ENCODE measurements at regions not wholly inside any gene's neighbourhood (a gene's known extent, or its start where the extent isn't known, plus 50 kb on each side); places are given as distances from the start of the nearest gene placed in this dataset.

DNA sequence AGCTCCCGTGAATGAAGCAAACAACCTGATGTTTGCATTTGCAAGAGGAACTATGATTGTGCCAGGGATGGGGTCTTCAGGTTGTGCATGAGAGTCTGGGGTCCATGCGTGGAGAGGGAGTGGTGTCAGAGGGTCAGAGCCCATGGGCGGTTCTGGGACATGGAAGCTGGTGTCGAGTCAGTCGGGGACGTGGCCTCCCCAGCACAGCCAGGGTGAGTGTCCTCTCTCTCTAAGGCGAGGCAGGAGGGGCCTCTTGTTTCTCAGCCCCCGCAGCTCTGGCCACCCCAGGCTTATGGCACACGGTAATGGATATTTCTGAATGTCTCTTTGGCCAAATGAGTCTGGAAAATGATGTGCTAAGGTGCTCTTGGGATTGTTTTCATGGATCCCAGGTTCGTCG, 118.6 kb downstream of the RTP5 start (continued):
- TF ChIP-seq, protein P1, sequence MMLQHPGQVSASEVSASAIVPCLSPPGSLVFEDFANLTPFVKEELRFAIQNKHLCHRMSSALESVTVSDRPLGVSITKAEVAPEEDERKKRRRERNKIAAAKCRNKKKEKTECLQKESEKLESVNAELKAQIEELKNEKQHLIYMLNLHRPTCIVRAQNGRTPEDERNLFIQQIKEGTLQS (IDR thresholded peaks at IDR 0.05; ENCODE audit: borderline replicate concordance, extremely low read depth, low read depth, low read length), result no peak
- TF ChIP-seq BACH1 (IDR thresholded peaks at IDR 0.05; ENCODE audit: borderline replicate concordance), result no peak
- TF ChIP-seq CHD4 (IDR thresholded peaks at IDR 0.05), result no peak
- TF ChIP-seq POLR2AphosphoS5 (IDR thresholded peaks at IDR 0.05; ENCODE audit: low read length), result no peak
- no peak for TF ChIP-seq TARDBP (IDR thresholded peaks at IDR 0.05; ENCODE audit: borderline replicate concordance)

DNA sequence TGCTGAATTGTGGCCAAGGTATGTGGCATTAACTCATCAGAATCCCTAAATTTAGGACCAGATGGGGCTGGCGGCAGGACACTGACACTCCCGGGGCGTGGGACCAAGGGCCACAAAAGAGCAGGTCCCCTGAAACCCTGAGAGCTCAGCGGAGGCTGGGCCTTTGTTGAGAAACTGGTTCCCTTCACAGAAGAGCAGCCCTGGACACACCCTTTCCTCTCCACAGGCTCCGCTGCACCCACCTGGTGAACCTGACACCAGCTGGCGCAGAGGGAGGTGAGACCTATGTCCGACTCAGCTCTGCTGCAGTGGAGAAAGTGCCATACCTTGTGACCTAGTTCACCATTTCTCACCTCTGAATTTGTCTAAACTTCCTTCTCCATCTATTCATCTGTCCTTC, 119.5 kb downstream of the RTP5 start:
- 17% methylated on average over 7 of the region's 7 CpGs for WGBS (ENCODE audit: insufficient coverage, insufficient replicate concordance, low lambda C conversion rate, missing lambda C conversion rate)
- H3K4me2 ChIP-seq (ENCODE audit: control insufficient read depth, insufficient read depth), result no peak overlapping the region
- no peaks in the 10 kb centered on the region for H3K27me3 ChIP-seq (replicated peaks in 1 of 2; ENCODE audit: control insufficient read depth in 2 of 2, insufficient read depth in 2 of 2, low read length in 1 of 2)
- no peak for ATAC-seq
- no peak overlapping the region for H3K4me3 ChIP-seq
- H3K27ac ChIP-seq (ENCODE audit: control insufficient read depth, insufficient read depth), result no peak overlapping the region
- H3K9ac ChIP-seq (ENCODE audit: control insufficient read depth, insufficient read depth, low read length), result no peak overlapping the region
- in situ Hi-C loops (cut with MboI), result no loop called here
- POLR2A ChIA-PET, result no interaction called here
- TF ChIP-seq, protein P2, sequence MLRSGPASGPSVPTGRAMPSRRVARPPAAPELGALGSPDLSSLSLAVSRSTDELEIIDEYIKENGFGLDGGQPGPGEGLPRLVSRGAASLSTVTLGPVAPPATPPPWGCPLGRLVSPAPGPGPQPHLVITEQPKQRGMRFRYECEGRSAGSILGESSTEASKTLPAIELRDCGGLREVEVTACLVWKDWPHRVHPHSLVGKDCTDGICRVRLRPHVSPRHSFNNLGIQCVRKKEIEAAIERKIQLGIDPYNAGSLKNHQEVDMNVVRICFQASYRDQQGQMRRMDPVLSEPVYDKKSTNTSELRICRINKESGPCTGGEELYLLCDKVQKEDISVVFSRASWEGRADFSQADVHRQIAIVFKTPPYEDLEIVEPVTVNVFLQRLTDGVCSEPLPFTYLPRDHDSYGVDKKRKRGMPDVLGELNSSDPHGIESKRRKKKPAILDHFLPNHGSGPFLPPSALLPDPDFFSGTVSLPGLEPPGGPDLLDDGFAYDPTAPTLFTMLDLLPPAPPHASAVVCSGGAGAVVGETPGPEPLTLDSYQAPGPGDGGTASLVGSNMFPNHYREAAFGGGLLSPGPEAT (IDR thresholded peaks at IDR 0.05; ENCODE audit: low read depth), result no peak
- TF ChIP-seq CBX3 (IDR thresholded peaks at IDR 0.05; ENCODE audit: borderline replicate concordance, low read depth), result no peak
- TF ChIP-seq BACH1 (IDR thresholded peaks at IDR 0.05; ENCODE audit: borderline replicate concordance), result no peak
- TF ChIP-seq KAT2A (conservative IDR thresholded peaks at IDR 0.05; ENCODE audit: control insufficient read depth, low read depth, low read length), result no peak
- peak; percentile 59; the same call in 1 of the 2 replicates for TF ChIP-seq TCF3 (IDR thresholded peaks at IDR 0.05; ENCODE audit: borderline replicate concordance, insufficient read depth, low read depth, low read length)
- intact Hi-C loops (cut with micrococcal nuclease; ENCODE audit: unreplicated experiment), result no loop called here
- FAIRE-seq, result no peak
- H3K36me3 ChIP-seq (ENCODE audit: control insufficient read depth in 2 of 2, insufficient read depth in 2 of 2, low read length in 1 of 2), result no peaks in the 10 kb centered on the region
- no peaks in the 10 kb centered on the region; the same call in 2 of the 3 replicates for H3K9me3 ChIP-seq (replicated peaks; ENCODE audit: control insufficient read depth, insufficient read depth, low read length)
- no peaks in the 10 kb centered on the region for H3K4me1 ChIP-seq (ENCODE audit: control insufficient read depth, insufficient read depth, low read length)
- CTCF ChIA-PET, result interaction anchor here (1.3 kb wide), 1 partner anchor 38 kb away, joined by 5 read pairs; no protein-coding TSS in a partner anchor
- SMC1A ChIA-PET (ENCODE audit: uncharacterized antibody, unreplicated experiment), result interaction anchor here (0.9 kb wide), 1 partner anchor 11 kb away, joined by 3 read pairs; no protein-coding TSS in a partner anchor
- no peaks in the 10 kb centered on the region for H4K20me1 ChIP-seq (ENCODE audit: control insufficient read depth, insufficient read depth)
- H3K79me2 ChIP-seq (ENCODE audit: control insufficient read depth, insufficient read depth, low read length), result no peaks in the 10 kb centered on the region
- BruUV-seq (replicated peaks), result no TSS peak
- H2AFZ ChIP-seq (ENCODE audit: control insufficient read depth, low read depth, low read length), result no peak overlapping the region
- RAD21 ChIA-PET (ENCODE audit: unreplicated experiment), result no interaction called here
- no peak for DNase-seq (ENCODE audit: low read depth, low spot score)
